ENCODE measurements at regions not wholly inside any gene's neighbourhood (a gene's known extent, or its start where the extent isn't known, plus 50 kb on each side); places are given as distances from the start of the nearest gene placed in this dataset.

GRCh38 chr2:194015751-194016150 lies 1641.3 kb upstream of the SLC39A10 start:
- no peak for DNase-seq

GRCh38 chr2:194014639-194015038 lies 1642.4 kb upstream of the SLC39A10 start:
- no peak for DNase-seq

- no peak for DNase-seq
Observed at GRCh38 chr2:194004590-194005206, 1652.3 kb upstream of the SLC39A10 start.

GRCh38 chr2:194003911-194004310 lies 1653.1 kb upstream of the SLC39A10 start:
- DNase-seq = no peak

- DNase-seq = no peak
Observed at GRCh38 chr2:194002699-194003368, 1654.2 kb upstream of the SLC39A10 start.

- no peak for DNase-seq
Observed at GRCh38 chr2:193990868-193991267, 1666.2 kb upstream of the SLC39A10 start.

- no peak for DNase-seq
Observed at GRCh38 chr2:193989645-193990044, 1667.4 kb upstream of the SLC39A10 start.

GRCh38 chr2:193988784-193989183 lies 1668.2 kb upstream of the SLC39A10 start:
- no peak for DNase-seq

GRCh38 chr2:193985272-193985671 lies 1671.8 kb upstream of the SLC39A10 start:
- DNase-seq = no peak

- DNase-seq = no peak
Observed at GRCh38 chr2:193980599-193980998, 1676.4 kb upstream of the SLC39A10 start.

- DNase-seq = no peak
Observed at GRCh38 chr2:193973781-193974180, 1683.2 kb upstream of the SLC39A10 start.

- no peak for DNase-seq
Observed at GRCh38 chr2:193966590-193966989, 1690.4 kb upstream of the SLC39A10 start.

- no peak for DNase-seq
Observed at GRCh38 chr2:193965263-193965662, 1691.8 kb upstream of the SLC39A10 start.

GRCh38 chr2:193963472-193964119 lies 1693.4 kb upstream of the SLC39A10 start:
- no peak for DNase-seq

- DNase-seq = no peak
Observed at GRCh38 chr2:193946806-193947205, 1710.2 kb upstream of the SLC39A10 start.

GRCh38 chr2:193943406-193943960 lies 1713.5 kb upstream of the SLC39A10 start:
- no peak for DNase-seq

- DNase-seq = no peak
Observed at GRCh38 chr2:193935114-193935513, 1721.9 kb upstream of the SLC39A10 start.

GRCh38 chr2:193929131-193929530 lies 1727.9 kb upstream of the SLC39A10 start:
- no peak for DNase-seq

- DNase-seq = no peak
Observed at GRCh38 chr2:193907561-193907960, 1712.8 kb upstream of the TMEFF2 start.

- DNase-seq = no peak
Observed at GRCh38 chr2:193900292-193900691, 1705.6 kb upstream of the TMEFF2 start.

- DNase-seq = no peak
Observed at GRCh38 chr2:193895226-193895625, 1700.5 kb upstream of the TMEFF2 start.

GRCh38 chr2:193894081-193894480 lies 1699.3 kb upstream of the TMEFF2 start:
- DNase-seq = no peak

GRCh38 chr2:193891023-193891422 lies 1696.3 kb upstream of the TMEFF2 start:
- DNase-seq = no peak

- no peak for DNase-seq
Observed at GRCh38 chr2:193885419-193885818, 1690.7 kb upstream of the TMEFF2 start.

All from activated naive CD4-positive, alpha-beta T cell treated with Interleukin-2 at 50 U/mL for 16 hours (primary cell).